ENCODE measurements at regions not wholly inside any gene's neighbourhood (a gene's known extent, or its start where the extent isn't known, plus 50 kb on each side); places are given as distances from the start of the nearest gene placed in this dataset.

DNA sequence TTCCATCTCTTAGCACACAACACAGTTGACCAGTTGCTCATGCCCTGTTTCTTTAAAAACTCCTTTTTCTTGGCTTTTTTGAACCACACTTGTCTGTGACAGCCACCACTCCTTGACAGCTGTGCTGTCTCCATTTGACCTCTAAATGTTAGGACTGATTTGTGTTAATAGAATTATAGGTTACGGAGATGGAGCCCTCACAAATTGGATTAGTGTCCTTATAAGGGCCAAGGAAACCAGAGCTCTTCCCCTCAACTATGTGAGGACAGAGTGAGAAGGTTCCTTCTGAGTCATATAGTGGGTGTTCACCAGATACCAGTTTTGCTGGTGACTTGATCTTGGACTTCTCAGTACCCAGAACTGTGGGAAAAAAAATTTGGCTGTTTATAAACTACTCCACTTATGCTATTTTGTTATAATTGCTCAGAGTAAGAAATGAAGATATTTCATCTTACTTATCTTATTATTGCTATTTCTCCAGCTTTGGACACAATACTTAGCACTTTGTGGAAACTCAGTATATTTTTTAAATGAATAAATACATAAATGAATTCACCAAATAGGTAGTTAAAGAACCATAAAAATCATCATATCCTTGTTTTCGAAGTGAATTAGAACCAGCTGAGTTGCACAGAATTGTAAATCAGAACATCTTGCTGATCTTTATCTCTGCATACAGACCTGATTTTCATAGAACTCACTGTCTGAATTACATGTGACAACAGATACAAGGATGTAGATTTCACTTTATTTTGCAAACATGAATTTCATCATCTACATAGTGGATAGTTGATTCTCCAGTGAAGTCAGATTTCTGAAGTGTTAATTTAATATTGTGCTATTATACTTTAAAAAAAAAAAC is 598.5 kb upstream of the IRAK1BP1 start:
- TF ChIP-seq, protein P1, sequence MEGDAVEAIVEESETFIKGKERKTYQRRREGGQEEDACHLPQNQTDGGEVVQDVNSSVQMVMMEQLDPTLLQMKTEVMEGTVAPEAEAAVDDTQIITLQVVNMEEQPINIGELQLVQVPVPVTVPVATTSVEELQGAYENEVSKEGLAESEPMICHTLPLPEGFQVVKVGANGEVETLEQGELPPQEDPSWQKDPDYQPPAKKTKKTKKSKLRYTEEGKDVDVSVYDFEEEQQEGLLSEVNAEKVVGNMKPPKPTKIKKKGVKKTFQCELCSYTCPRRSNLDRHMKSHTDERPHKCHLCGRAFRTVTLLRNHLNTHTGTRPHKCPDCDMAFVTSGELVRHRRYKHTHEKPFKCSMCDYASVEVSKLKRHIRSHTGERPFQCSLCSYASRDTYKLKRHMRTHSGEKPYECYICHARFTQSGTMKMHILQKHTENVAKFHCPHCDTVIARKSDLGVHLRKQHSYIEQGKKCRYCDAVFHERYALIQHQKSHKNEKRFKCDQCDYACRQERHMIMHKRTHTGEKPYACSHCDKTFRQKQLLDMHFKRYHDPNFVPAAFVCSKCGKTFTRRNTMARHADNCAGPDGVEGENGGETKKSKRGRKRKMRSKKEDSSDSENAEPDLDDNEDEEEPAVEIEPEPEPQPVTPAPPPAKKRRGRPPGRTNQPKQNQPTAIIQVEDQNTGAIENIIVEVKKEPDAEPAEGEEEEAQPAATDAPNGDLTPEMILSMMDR (IDR thresholded peaks at IDR 0.05; ENCODE audit: insufficient read depth, low read length) = no peak
- TF ChIP-seq POLR2AphosphoS5 (IDR thresholded peaks at IDR 0.05; ENCODE audit: low read depth) = no peak
- TF ChIP-seq, protein P2, sequence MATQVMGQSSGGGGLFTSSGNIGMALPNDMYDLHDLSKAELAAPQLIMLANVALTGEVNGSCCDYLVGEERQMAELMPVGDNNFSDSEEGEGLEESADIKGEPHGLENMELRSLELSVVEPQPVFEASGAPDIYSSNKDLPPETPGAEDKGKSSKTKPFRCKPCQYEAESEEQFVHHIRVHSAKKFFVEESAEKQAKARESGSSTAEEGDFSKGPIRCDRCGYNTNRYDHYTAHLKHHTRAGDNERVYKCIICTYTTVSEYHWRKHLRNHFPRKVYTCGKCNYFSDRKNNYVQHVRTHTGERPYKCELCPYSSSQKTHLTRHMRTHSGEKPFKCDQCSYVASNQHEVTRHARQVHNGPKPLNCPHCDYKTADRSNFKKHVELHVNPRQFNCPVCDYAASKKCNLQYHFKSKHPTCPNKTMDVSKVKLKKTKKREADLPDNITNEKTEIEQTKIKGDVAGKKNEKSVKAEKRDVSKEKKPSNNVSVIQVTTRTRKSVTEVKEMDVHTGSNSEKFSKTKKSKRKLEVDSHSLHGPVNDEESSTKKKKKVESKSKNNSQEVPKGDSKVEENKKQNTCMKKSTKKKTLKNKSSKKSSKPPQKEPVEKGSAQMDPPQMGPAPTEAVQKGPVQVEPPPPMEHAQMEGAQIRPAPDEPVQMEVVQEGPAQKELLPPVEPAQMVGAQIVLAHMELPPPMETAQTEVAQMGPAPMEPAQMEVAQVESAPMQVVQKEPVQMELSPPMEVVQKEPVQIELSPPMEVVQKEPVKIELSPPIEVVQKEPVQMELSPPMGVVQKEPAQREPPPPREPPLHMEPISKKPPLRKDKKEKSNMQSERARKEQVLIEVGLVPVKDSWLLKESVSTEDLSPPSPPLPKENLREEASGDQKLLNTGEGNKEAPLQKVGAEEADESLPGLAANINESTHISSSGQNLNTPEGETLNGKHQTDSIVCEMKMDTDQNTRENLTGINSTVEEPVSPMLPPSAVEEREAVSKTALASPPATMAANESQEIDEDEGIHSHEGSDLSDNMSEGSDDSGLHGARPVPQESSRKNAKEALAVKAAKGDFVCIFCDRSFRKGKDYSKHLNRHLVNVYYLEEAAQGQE (IDR thresholded peaks at IDR 0.05; ENCODE audit: insufficient replicate concordance, low read depth) = no peak
